ENCODE measurements at regions not wholly inside any gene's neighbourhood (a gene's known extent, or its start where the extent isn't known, plus 50 kb on each side); places are given as distances from the start of the nearest gene placed in this dataset.

DNA sequence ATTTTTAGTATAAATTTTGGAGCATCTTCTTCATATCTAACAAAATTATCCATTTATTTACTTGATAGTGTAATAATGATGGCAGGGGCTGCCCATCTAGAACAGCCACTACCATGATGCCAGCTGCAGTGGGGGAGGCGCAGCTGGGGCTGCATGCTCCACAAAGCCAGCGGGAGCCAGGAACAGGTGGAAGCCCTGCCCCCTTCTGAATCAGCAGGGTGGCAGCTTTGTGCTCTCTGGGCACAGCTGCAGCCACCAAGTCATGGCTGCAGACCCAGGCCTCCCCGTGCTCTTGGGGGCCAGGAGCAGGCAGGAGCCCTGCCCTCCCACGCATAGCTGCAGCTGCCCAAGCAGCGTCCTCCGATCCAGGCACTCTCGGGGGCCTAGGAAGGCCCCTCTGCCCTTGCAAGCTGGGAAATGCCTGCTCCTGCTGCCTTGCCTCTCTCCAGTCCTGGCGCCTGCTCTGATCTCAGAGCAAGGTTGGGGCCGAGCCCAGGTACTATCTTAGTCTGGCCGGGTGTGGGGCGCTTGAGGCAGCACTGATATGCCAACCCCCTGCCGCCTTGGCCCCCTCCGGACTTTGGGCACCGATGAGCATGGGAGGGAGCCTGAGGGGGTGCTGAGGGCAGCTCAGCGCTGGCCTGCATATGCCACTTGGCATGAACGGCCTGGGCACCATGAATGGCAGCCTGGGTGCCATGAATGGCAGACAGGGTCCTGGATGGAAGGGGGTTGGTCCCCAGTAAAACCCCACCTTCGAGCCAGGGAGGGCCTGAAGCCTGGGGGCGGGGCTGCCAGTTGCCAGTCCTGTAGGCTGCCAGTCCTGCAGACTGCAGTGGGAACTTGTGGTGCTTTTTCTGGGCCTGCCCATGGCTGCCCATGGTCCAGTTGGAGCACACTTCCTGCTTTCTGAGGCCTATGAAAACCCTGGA, 1110.8 kb upstream of the POT1 start:
- TF ChIP-seq, protein P1, sequence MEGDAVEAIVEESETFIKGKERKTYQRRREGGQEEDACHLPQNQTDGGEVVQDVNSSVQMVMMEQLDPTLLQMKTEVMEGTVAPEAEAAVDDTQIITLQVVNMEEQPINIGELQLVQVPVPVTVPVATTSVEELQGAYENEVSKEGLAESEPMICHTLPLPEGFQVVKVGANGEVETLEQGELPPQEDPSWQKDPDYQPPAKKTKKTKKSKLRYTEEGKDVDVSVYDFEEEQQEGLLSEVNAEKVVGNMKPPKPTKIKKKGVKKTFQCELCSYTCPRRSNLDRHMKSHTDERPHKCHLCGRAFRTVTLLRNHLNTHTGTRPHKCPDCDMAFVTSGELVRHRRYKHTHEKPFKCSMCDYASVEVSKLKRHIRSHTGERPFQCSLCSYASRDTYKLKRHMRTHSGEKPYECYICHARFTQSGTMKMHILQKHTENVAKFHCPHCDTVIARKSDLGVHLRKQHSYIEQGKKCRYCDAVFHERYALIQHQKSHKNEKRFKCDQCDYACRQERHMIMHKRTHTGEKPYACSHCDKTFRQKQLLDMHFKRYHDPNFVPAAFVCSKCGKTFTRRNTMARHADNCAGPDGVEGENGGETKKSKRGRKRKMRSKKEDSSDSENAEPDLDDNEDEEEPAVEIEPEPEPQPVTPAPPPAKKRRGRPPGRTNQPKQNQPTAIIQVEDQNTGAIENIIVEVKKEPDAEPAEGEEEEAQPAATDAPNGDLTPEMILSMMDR (conservative IDR thresholded peaks at IDR 0.05 in 1 of 2, IDR thresholded peaks at IDR 0.05 in 1 of 2; ENCODE audit: extremely low read depth in 1 of 2, insufficient read depth in 1 of 2, low read depth in 1 of 2, low read length in 2 of 2): no peak
- no peak for TF ChIP-seq EZH2 (IDR thresholded peaks at IDR 0.05; ENCODE audit: borderline replicate concordance, low read length)
